Neural cell (in vitro differentiated cells): ENCODE measurements at regions not wholly inside any gene's neighbourhood (a gene's known extent, or its start where the extent isn't known, plus 50 kb on each side); places are given as distances from the start of the nearest gene placed in this dataset.

ENCODE experiments used
- EP300 ChIP-seq: fragments of 450-650 bp; conservative IDR thresholded peaks from 2 replicates; pipeline ENCODE4 v1.6.1; 2014; ENCODE audit warnings: antibody characterized with exemption, mild to moderate bottlenecking, moderate library complexity; ENCODE audit not compliant: poor library complexity, severe bottlenecking
- EZH2 ChIP-seq: fragments of 200-600, 300-800 bp; shearing (Covaris generic), sonication (generic); IDR thresholded peaks from 2 replicates; pipeline ENCODE4 v1.6.1; 2014; ENCODE audit warnings: antibody characterized with exemption, low read length, borderline replicate concordance, mild to moderate bottlenecking; ENCODE audit not compliant: insufficient read depth, poor library complexity, severe bottlenecking
- MXI1 ChIP-seq: fragments of 450-650 bp; conservative IDR thresholded peaks from 2 replicates; pipeline ENCODE4 v1.6.1; 2014; ENCODE audit warnings: antibody characterized with exemption, mild to moderate bottlenecking; ENCODE audit not compliant: poor library complexity, severe bottlenecking
- POLR2AphosphoS5 ChIP-seq: IDR thresholded peaks from 2 replicates; pipeline ENCODE4 v1.6.1; 2012
- RAD21 ChIP-seq: fragments of 450-650 bp; conservative IDR thresholded peaks from 2 replicates; pipeline ENCODE4 v1.6.1; 2014; ENCODE audit warnings: antibody characterized with exemption, mild to moderate bottlenecking, moderate library complexity
- TF ChIP-seq, protein P1 (sequence below): fragments of 450-650 bp; IDR thresholded peaks from 2 replicates; pipeline ENCODE4 v1.5.1; 2014; ENCODE audit warnings: antibody characterized with exemption, mild to moderate bottlenecking, moderate library complexity; ENCODE audit not compliant: poor library complexity, severe bottlenecking

DNA sequence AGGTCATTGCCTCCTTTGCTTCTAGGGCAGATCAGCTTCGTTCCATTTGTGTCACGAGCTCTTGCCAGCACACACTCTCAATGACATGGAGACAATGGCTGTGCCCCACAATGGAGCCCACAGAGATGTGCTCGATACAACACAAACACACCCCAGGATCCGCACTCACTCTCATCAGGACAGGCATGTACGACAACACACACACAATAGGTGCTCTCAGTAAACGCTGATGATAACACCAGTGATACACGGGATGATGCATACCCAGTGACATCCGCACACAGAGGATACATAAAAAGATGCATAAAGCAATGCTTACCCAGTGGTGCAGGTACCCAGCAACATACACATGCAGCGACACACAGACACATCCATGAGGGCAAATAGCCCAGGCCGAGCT, 61.2 kb upstream of the LBX1 start:
- TF ChIP-seq, protein P1, sequence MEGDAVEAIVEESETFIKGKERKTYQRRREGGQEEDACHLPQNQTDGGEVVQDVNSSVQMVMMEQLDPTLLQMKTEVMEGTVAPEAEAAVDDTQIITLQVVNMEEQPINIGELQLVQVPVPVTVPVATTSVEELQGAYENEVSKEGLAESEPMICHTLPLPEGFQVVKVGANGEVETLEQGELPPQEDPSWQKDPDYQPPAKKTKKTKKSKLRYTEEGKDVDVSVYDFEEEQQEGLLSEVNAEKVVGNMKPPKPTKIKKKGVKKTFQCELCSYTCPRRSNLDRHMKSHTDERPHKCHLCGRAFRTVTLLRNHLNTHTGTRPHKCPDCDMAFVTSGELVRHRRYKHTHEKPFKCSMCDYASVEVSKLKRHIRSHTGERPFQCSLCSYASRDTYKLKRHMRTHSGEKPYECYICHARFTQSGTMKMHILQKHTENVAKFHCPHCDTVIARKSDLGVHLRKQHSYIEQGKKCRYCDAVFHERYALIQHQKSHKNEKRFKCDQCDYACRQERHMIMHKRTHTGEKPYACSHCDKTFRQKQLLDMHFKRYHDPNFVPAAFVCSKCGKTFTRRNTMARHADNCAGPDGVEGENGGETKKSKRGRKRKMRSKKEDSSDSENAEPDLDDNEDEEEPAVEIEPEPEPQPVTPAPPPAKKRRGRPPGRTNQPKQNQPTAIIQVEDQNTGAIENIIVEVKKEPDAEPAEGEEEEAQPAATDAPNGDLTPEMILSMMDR, result no peak
- no peak for TF ChIP-seq RAD21
- TF ChIP-seq POLR2AphosphoS5, result peak; percentile 44
- no peak for TF ChIP-seq EP300
- no peak for TF ChIP-seq EZH2
- no peak for TF ChIP-seq MXI1
